Jurkat, Clone E6-1 (cell line): ENCODE measurements at regions not wholly inside any gene's neighbourhood (a gene's known extent, or its start where the extent isn't known, plus 50 kb on each side); places are given as distances from the start of the nearest gene placed in this dataset.

Source experiments
- DNase-seq: peaks from one replicate; pipeline ENCODE4 v3.0.0-alpha.2; 2011; ENCODE audit warnings: low read depth, low spot score
- H3K4me3 ChIP-seq: 2 replicates; pipeline ENCODE4 v1.5.1; 2011; ENCODE audit warnings: mild to moderate bottlenecking, low read length, control low read depth, moderate library complexity

GRCh38 chr14:86619726-86620125 is 1089.8 kb downstream of the FLRT2 start:
- no peak overlapping the region for H3K4me3 ChIP-seq
- no peak for DNase-seq

GRCh38 chr14:86613786-86614185 is 1083.8 kb downstream of the FLRT2 start:
- DNase-seq = no peak
- no peak overlapping the region for H3K4me3 ChIP-seq

GRCh38 chr14:86613126-86613525 is 1083.2 kb downstream of the FLRT2 start:
- H3K4me3 ChIP-seq = no peak overlapping the region
- no peak for DNase-seq

GRCh38 chr14:86604561-86604960 is 1074.6 kb downstream of the FLRT2 start:
- DNase-seq = no peak
- H3K4me3 ChIP-seq = no peak overlapping the region

GRCh38 chr14:86602263-86602662 is 1072.3 kb downstream of the FLRT2 start:
- no peak overlapping the region for H3K4me3 ChIP-seq
- no peak for DNase-seq

GRCh38 chr14:86601813-86602212 is 1071.9 kb downstream of the FLRT2 start:
- no peak for DNase-seq
- no peak overlapping the region for H3K4me3 ChIP-seq

- no peak for DNase-seq
Measured at GRCh38 chr14:86597279-86597678, 1067.3 kb downstream of the FLRT2 start.

GRCh38 chr14:86596024-86596423 is 1066.1 kb downstream of the FLRT2 start:
- H3K4me3 ChIP-seq = no peak overlapping the region

More at GRCh38 chr14:86597279-86597678, 1067.3 kb downstream of the FLRT2 start:
- H3K4me3 ChIP-seq = no peak overlapping the region

GRCh38 chr14:86575141-86575540 is 1045.2 kb downstream of the FLRT2 start:
- no peak overlapping the region for H3K4me3 ChIP-seq
- no peak for DNase-seq

More at GRCh38 chr14:86596024-86596423, 1066.1 kb downstream of the FLRT2 start:
- DNase-seq = no peak

- no peak overlapping the region for H3K4me3 ChIP-seq
- DNase-seq = no peak
Measured at GRCh38 chr14:86574778-86575129, 1044.8 kb downstream of the FLRT2 start.

GRCh38 chr14:86574051-86574777 is 1044.3 kb downstream of the FLRT2 start:
- no peak overlapping the region for H3K4me3 ChIP-seq
- no peak for DNase-seq

- no peak overlapping the region for H3K4me3 ChIP-seq
- no peak for DNase-seq
Measured at GRCh38 chr14:86570371-86570770, 1040.4 kb downstream of the FLRT2 start.

- no peak for DNase-seq
- no peak overlapping the region for H3K4me3 ChIP-seq
Measured at GRCh38 chr14:86543521-86543920, 1013.6 kb downstream of the FLRT2 start.

GRCh38 chr14:86541972-86542371 is 1012.0 kb downstream of the FLRT2 start:
- no peak for DNase-seq
- no peak overlapping the region for H3K4me3 ChIP-seq

GRCh38 chr14:86540636-86541247 is 1010.8 kb downstream of the FLRT2 start:
- no peak for DNase-seq
- no peak overlapping the region for H3K4me3 ChIP-seq

- no peak overlapping the region for H3K4me3 ChIP-seq
- no peak for DNase-seq
Measured at GRCh38 chr14:86539361-86540070, 1009.6 kb downstream of the FLRT2 start.

- H3K4me3 ChIP-seq = no peak overlapping the region
- no peak for DNase-seq
Measured at GRCh38 chr14:86533834-86534233, 1003.9 kb downstream of the FLRT2 start.

GRCh38 chr14:86532219-86532618 is 1002.3 kb downstream of the FLRT2 start:
- DNase-seq = no peak
- H3K4me3 ChIP-seq = no peak overlapping the region

- no peak overlapping the region for H3K4me3 ChIP-seq
- DNase-seq = no peak
Measured at GRCh38 chr14:86530457-86530856, 1000.5 kb downstream of the FLRT2 start.

GRCh38 chr14:86527312-86527711 is 997.4 kb downstream of the FLRT2 start:
- DNase-seq = no peak
- H3K4me3 ChIP-seq = no peak overlapping the region
